BE2C (cell line): ENCODE measurements at regions not wholly inside any gene's neighbourhood (a gene's known extent, or its start where the extent isn't known, plus 50 kb on each side); places are given as distances from the start of the nearest gene placed in this dataset.
"Not testable (repeated sequence)": the region's sequence is repeated elsewhere in the genome, so short reads cannot be mapped to it uniquely, and the experiment has no call there.

Experiments used
- DNase-seq: peaks from one replicate; pipeline ENCODE4 v3.0.0-alpha.2; 2020
- H3K27me3 ChIP-seq: fragments of 250-450 bp; sonication (Bioruptor Pico); 2 replicates; pipeline ENCODE4 v1.5.1; 2020; ENCODE audit warnings: mild to moderate bottlenecking
- H3K36me3 ChIP-seq: fragments of 250-450 bp; sonication (Bioruptor Pico); 2 replicates; pipeline ENCODE4 v1.5.1; 2020; ENCODE audit warnings: mild to moderate bottlenecking
- H3K4me1 ChIP-seq: fragments of 250-450 bp; sonication (Bioruptor Pico); 2 replicates; pipeline ENCODE4 v1.5.1; 2020
- H3K4me3 ChIP-seq: 2 replicates; pipeline ENCODE4 v1.5.1; 2011; ENCODE audit warnings: low read depth, low read length
- H3K9me3 ChIP-seq: fragments of 250-450 bp; sonication (Bioruptor Pico); 2 replicates; pipeline ENCODE4 v1.5.1; 2020
- TF ChIP-seq, protein P1 (sequence below): IDR thresholded peaks from 2 replicates; pipeline ENCODE4 v1.5.1; 2012; ENCODE audit warnings: mild to moderate bottlenecking, low read depth, low read length

DNA sequence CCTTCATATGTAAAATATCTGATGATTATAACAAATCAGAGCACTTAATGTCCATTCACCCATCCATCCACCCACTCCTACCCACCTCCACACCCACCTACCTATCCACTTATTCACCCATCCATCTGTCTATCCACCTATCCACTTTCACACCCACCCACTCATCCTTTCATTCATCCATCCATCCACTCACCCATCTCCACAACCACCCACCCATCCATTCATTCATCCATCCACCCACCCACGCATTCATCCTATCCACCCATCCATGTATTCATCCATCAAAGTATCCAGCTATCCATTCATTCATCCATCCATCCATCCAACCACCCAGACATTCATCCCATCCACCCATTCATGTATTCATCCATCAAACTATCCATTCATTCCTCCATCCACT, 466.1 kb downstream of the AJAP1 start:
- Histone ChIP-seq H3K36me3 (no peaks in the 10 kb centered on the region), H3K9me3 (no peaks in the 10 kb centered on the region), H3K4me1 (no peaks in the 10 kb centered on the region), H3K4me3 (no peak overlapping the region), H3K27me3 (no peaks in the 10 kb centered on the region)
- TF ChIP-seq, protein P1, sequence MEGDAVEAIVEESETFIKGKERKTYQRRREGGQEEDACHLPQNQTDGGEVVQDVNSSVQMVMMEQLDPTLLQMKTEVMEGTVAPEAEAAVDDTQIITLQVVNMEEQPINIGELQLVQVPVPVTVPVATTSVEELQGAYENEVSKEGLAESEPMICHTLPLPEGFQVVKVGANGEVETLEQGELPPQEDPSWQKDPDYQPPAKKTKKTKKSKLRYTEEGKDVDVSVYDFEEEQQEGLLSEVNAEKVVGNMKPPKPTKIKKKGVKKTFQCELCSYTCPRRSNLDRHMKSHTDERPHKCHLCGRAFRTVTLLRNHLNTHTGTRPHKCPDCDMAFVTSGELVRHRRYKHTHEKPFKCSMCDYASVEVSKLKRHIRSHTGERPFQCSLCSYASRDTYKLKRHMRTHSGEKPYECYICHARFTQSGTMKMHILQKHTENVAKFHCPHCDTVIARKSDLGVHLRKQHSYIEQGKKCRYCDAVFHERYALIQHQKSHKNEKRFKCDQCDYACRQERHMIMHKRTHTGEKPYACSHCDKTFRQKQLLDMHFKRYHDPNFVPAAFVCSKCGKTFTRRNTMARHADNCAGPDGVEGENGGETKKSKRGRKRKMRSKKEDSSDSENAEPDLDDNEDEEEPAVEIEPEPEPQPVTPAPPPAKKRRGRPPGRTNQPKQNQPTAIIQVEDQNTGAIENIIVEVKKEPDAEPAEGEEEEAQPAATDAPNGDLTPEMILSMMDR, result no peak
- DNase-seq, result no peak

DNA sequence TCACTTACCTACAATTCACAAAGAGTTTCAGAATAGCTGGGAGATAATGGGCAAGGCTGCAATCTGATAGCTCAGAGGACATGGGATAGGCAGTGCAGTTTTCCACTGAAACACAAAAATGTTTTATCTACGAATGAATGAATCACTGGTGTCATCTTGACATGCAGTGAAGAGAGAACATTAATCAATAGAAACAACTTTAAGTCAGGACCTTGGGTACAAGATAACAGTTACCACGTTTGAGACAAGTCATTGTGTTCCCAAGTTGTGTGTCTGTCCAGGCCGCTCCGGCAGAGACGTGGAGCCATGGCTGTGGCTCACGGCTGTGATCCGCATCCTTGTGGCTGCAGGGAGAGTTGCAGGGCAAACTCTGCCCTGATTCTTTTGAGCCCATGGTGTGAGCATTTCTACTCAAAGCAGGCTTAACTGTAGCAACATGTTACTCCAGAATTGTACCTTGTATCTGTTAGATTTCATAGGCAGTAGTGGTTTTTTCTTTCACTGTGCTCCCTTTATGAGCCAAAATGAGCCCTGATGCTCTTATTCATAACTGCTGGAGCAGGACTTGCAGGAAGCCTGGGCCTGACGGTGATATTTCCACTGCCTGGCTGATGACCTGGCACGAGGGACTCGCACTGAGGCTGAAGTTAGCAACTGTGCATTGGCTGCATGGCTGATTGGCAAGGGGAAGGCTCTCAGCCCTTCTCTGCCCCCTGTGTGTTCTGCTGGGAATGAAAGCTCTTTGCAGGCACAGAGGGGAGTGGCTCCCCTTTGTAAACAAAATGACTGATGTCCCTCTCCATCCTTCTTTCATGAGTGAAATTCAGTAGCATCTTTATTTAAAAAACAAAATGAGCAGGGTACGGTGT, 465.2 kb downstream of the AJAP1 start:
- no peaks in the 10 kb centered on the region for H3K9me3 ChIP-seq
- no peaks in the 10 kb centered on the region for H3K36me3 ChIP-seq
- H3K4me1 ChIP-seq, result no peaks in the 10 kb centered on the region
- H3K4me3 ChIP-seq, result no peak overlapping the region
- no peaks in the 10 kb centered on the region for H3K27me3 ChIP-seq
- no peak for DNase-seq
- TF ChIP-seq, protein P1, result no peak

DNA sequence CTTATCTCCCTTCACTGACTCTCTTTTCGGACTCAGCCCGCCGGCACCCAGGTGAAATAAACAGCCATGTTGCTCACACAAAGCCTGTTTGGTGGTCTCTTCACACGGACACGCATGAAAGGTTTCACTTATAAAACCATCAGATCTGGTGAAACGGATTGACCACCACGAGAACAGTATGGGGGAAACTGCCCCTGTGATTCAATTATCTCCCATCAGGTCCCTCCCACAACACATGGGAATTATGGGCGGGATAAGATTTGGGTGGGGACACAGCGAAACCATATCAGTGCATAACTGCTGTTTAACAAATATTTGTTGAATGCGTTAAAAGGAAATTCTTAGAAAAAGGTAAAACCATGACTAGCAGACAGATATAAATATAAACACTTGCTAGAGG, 464.4 kb downstream of the AJAP1 start:
- H3K9me3 ChIP-seq, H3K4me1 ChIP-seq, H3K27me3 ChIP-seq, H3K36me3 ChIP-seq, H3K4me3 ChIP-seq, DNase-seq: not testable (repeated sequence)

- not testable (repeated sequence) for H3K9me3 ChIP-seq, DNase-seq, H3K4me3 ChIP-seq, H3K27me3 ChIP-seq, H3K36me3 ChIP-seq, H3K4me1 ChIP-seq
These were observed 463.9 kb downstream of the AJAP1 start for GRCh38 chr1:5118292-5118691.

DNA sequence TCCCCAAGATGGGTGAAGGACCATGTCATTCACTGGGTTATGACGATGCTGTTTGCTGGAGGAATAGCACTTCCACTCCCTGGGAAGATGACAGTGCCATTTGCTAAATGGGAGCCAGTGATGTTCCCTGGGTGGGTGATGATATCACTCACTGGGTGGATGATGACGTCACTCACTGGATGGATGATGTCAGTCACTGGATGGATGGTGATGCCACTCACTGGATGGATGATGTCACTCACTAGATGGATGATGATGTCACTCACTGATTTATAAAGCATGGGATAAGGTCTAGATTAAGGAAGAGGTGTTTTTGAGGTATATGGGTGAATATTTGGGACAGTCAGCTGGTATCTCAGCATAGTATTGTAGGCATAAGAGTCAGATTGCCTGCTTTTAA, 457.2 kb downstream of the AJAP1 start:
- TF ChIP-seq, protein P1, result no peak

GRCh38 chr1:5110508-5110907, 456.1 kb downstream of the AJAP1 start:
- Histone ChIP-seq H3K27me3 (no peaks in the 10 kb centered on the region), H3K9me3 (no peaks in the 10 kb centered on the region), H3K36me3 (no peaks in the 10 kb centered on the region), H3K4me3 (no peak overlapping the region), H3K4me1 (no peaks in the 10 kb centered on the region)
- TF ChIP-seq, protein P1, result no peak
- no peak for DNase-seq

More for the DNA sequence above, 457.2 kb downstream of the AJAP1 start:
- Histone ChIP-seq H3K27me3 (no peaks in the 10 kb centered on the region), H3K9me3 (no peaks in the 10 kb centered on the region), H3K36me3 (no peaks in the 10 kb centered on the region), H3K4me1 (no peaks in the 10 kb centered on the region), H3K4me3 (no peak overlapping the region)
- DNase-seq, result no peak

GRCh38 chr1:5109633-5110032, 455.2 kb downstream of the AJAP1 start:
- no peaks in the 10 kb centered on the region for H3K36me3 ChIP-seq
- TF ChIP-seq, protein P1, result no peak
- no peaks in the 10 kb centered on the region for H3K9me3 ChIP-seq
- no peak overlapping the region for H3K4me3 ChIP-seq
- H3K4me1 ChIP-seq, result no peaks in the 10 kb centered on the region
- no peak for DNase-seq
- no peaks in the 10 kb centered on the region for H3K27me3 ChIP-seq
